ENCODE measurements at regions not wholly inside any gene's neighbourhood (a gene's known extent, or its start where the extent isn't known, plus 50 kb on each side); places are given as distances from the start of the nearest gene placed in this dataset.

DNA sequence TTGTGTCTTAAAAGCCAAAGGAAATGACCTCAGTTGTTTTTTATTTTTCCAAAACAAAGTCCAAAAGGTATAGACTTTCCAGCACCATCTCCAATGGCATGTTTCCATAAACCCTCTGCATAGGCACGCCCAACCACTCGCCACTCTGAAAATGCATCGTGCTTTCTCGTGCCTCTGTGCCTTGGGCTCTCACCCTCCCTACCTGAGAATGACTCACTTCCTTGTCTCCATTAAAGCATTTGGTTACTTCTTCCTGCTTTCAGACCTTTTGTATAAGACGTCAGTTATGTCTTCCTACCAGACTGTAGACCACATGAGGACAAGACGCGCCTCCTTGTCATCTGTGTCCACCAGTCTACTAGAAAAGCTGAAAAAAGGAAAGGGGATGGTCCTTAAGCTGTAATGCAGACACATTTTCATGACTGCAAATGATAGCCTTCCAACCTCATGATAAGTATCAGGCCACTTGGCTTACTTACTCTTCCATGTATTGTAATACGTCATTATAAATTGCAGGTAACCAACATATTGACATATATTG is 61.2 kb upstream of the CDYL start:
- no peak overlapping the region for H3K4me3 ChIP-seq (ENCODE audit: low read depth, low read length)
- DNase-seq (ENCODE audit: low read depth), result no peak
- TF ChIP-seq, protein P1, sequence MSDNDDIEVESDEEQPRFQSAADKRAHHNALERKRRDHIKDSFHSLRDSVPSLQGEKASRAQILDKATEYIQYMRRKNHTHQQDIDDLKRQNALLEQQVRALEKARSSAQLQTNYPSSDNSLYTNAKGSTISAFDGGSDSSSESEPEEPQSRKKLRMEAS (IDR thresholded peaks at IDR 0.05; ENCODE audit: low read depth, low read length), result no peak
- TF ChIP-seq POLR2A (IDR thresholded peaks at IDR 0.05; ENCODE audit: extremely low read depth, insufficient read length), result no peak
- no peak for TF ChIP-seq MYC (IDR thresholded peaks at IDR 0.05; ENCODE audit: low read depth, low read length)
- TF ChIP-seq, protein P2, sequence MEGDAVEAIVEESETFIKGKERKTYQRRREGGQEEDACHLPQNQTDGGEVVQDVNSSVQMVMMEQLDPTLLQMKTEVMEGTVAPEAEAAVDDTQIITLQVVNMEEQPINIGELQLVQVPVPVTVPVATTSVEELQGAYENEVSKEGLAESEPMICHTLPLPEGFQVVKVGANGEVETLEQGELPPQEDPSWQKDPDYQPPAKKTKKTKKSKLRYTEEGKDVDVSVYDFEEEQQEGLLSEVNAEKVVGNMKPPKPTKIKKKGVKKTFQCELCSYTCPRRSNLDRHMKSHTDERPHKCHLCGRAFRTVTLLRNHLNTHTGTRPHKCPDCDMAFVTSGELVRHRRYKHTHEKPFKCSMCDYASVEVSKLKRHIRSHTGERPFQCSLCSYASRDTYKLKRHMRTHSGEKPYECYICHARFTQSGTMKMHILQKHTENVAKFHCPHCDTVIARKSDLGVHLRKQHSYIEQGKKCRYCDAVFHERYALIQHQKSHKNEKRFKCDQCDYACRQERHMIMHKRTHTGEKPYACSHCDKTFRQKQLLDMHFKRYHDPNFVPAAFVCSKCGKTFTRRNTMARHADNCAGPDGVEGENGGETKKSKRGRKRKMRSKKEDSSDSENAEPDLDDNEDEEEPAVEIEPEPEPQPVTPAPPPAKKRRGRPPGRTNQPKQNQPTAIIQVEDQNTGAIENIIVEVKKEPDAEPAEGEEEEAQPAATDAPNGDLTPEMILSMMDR (IDR thresholded peaks at IDR 0.05; ENCODE audit: low read depth, low read length), result no peak

DNA sequence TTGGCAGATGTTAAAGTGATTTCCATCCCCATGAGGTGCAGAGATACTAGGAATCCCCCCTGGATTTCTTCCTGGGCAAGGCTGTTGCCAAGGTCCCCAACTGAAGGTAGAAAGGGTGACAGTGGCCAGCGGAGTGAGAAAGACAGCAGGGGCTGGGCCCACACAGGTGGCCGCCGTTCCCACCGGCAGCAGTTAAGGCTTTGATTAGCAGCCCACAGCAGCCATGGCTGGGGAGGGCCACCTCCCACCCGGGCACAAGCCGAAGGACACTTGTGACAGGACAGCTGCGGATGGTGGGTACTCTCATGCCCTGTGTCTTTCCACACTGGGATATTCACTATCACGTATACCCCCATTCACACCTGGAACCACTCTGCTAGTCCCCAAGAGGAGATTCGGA is 63.9 kb upstream of the CDYL start:
- DNase-seq (ENCODE audit: low read depth), result no peak
- H3K4me3 ChIP-seq (ENCODE audit: low read depth, low read length), result no peak overlapping the region

DNA sequence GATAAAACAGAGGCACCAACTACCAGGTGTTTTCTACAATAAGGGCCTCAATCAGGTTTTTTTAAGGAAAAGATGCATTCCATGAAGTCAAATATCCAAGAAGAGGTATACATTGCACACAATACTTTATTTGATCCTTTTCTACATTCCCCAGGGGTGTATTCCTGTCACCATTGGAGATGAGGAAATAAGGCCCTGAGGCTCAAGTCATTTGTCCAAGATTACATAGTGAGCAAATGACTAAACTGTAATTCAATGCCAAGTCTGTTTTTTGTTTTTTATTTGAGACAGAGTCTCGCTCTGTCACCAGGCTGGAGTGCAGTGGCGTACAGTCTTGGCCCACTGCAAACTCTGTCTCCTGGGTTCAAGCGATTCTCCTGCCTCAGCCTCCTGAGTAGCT is 69.2 kb upstream of the CDYL start:
- no peak overlapping the region for H3K4me3 ChIP-seq (ENCODE audit: low read depth, low read length)
- no peak for DNase-seq (ENCODE audit: low read depth)

More for the DNA sequence above, 63.9 kb upstream of the CDYL start:
- TF ChIP-seq POLR2A (IDR thresholded peaks at IDR 0.05; ENCODE audit: extremely low read depth, insufficient read length) (no peak), MYC (IDR thresholded peaks at IDR 0.05; ENCODE audit: low read depth, low read length) (no peak)
- TF ChIP-seq, protein P1 (IDR thresholded peaks at IDR 0.05; ENCODE audit: low read depth, low read length), result no peak
- TF ChIP-seq, protein P2 (IDR thresholded peaks at IDR 0.05; ENCODE audit: low read depth, low read length), result no peak

DNA sequence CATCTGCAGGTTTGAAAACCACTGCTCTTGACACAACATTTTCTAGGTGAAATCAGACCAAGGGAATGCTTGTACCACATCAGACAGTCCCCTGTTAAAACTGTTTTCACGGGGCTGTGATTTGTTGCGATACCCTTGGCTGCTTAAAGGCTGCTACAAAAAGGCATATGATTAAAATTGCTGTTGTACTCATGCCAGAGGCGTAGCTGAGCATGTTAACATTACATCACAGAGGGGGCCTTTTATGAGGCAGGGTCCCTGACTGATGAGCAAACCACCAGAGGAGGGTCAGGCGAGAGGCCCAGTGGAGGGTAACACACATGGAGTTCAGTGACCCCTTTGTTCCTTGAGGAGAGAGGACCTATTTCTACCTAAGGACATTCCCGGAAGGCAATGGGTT is 70.4 kb upstream of the CDYL start:
- no peak for DNase-seq (ENCODE audit: low read depth)
- TF ChIP-seq POLR2A (IDR thresholded peaks at IDR 0.05; ENCODE audit: extremely low read depth, insufficient read length), result no peak
- TF ChIP-seq, protein P2 (IDR thresholded peaks at IDR 0.05; ENCODE audit: low read depth, low read length), result no peak
- TF ChIP-seq, protein P1 (IDR thresholded peaks at IDR 0.05; ENCODE audit: low read depth, low read length), result no peak
- TF ChIP-seq MYC (IDR thresholded peaks at IDR 0.05; ENCODE audit: low read depth, low read length), result no peak
- no peak overlapping the region for H3K4me3 ChIP-seq (ENCODE audit: low read depth, low read length)

More for the DNA sequence above, 69.2 kb upstream of the CDYL start:
- TF ChIP-seq MYC (IDR thresholded peaks at IDR 0.05; ENCODE audit: low read depth, low read length) (no peak), POLR2A (IDR thresholded peaks at IDR 0.05; ENCODE audit: extremely low read depth, insufficient read length) (no peak)
- TF ChIP-seq, protein P1 (IDR thresholded peaks at IDR 0.05; ENCODE audit: low read depth, low read length), result no peak
- TF ChIP-seq, protein P2 (IDR thresholded peaks at IDR 0.05; ENCODE audit: low read depth, low read length), result no peak

DNA sequence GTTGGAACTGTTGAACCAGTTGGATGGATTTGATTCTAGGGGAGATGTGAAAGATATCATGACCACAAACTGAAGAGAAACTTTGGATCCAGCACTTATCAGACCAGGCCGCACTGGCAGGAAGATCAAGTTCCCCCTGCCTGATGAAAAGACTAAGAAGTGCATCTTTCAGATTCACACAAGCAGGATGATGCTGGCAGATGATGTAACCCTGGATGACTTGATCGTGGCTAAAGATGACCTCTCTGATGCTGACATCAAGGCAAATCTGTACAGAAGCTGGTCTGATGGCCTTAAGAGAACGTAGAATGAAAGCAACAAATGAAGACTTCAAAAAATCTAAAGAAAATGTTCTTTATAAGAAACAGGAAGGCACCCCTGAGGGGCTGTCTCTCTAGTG is 72.8 kb upstream of the CDYL start:
- TF ChIP-seq, protein P1 (IDR thresholded peaks at IDR 0.05; ENCODE audit: low read depth, low read length), result no peak
- TF ChIP-seq, protein P2 (IDR thresholded peaks at IDR 0.05; ENCODE audit: low read depth, low read length), result no peak
- TF ChIP-seq POLR2A (IDR thresholded peaks at IDR 0.05; ENCODE audit: extremely low read depth, insufficient read length) (no peak), MYC (IDR thresholded peaks at IDR 0.05; ENCODE audit: low read depth, low read length) (no peak)
- no peak overlapping the region for H3K4me3 ChIP-seq (ENCODE audit: low read depth, low read length)
- DNase-seq (ENCODE audit: low read depth), result no peak
